ENCODE measurements at regions not wholly inside any gene's neighbourhood (a gene's known extent, or its start where the extent isn't known, plus 50 kb on each side); places are given as distances from the start of the nearest gene placed in this dataset.

DNA sequence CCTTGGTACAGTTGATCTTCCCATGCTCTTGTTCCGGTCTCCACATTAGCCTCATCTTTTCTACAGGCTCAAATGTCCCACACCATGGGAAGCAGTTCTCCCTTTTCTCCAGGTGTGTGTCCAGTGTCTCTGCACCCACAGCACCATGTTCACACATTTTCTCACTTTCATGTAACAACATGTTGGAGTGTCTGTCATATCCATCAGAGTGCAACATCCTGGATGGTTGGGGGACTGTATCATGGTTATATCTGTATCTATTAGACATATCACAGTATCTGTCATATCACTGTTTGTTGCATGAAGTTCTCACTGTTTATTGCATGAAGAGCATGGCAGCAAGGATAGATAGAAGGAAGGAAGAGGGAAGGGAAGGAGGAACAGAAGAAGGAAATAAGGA lies 635.6 kb downstream of the EPM2A start:
- TF ChIP-seq, protein P1, sequence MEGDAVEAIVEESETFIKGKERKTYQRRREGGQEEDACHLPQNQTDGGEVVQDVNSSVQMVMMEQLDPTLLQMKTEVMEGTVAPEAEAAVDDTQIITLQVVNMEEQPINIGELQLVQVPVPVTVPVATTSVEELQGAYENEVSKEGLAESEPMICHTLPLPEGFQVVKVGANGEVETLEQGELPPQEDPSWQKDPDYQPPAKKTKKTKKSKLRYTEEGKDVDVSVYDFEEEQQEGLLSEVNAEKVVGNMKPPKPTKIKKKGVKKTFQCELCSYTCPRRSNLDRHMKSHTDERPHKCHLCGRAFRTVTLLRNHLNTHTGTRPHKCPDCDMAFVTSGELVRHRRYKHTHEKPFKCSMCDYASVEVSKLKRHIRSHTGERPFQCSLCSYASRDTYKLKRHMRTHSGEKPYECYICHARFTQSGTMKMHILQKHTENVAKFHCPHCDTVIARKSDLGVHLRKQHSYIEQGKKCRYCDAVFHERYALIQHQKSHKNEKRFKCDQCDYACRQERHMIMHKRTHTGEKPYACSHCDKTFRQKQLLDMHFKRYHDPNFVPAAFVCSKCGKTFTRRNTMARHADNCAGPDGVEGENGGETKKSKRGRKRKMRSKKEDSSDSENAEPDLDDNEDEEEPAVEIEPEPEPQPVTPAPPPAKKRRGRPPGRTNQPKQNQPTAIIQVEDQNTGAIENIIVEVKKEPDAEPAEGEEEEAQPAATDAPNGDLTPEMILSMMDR (IDR thresholded peaks at IDR 0.05): no peak
- TF ChIP-seq EZH2 (IDR thresholded peaks at IDR 0.05; ENCODE audit: borderline replicate concordance, insufficient read depth, low read depth, low read length, poor library complexity, severe bottlenecking): no peak
